Gastrocnemius medialis (tissue), 4 donors: ENCODE measurements at regions not wholly inside any gene's neighbourhood (a gene's known extent, or its start where the extent isn't known, plus 50 kb on each side); places are given as distances from the start of the nearest gene placed in this dataset.

Experiments used
- ATAC-seq, 2 donors: fragments of 150-250 bp; one replicate each; pipeline ENCODE4 v1.9.1; 2016
- DNase-seq, 2 donors: peaks; one replicate each; pipeline ENCODE4 v3.0.0-alpha.2; 2019
- H3K27ac ChIP-seq, 4 donors: fragments of 200-600 bp; sonication (generic); 1 replicate in 1 of 4; 2 replicates in 3 of 4; pipeline ENCODE4 v1.5.1; 2016 to 2018; ENCODE audit warnings: mild to moderate bottlenecking in 2 of 4, moderate library complexity in 1 of 4
- H3K27me3 ChIP-seq, 3 donors: fragments of 200-600 bp; sonication (generic) in 2 of 3; 1 replicate in 1 of 3; 2 replicates in 2 of 3; pipeline versions ENCODE4 v1.5.1 to v1.6.0; 2016 to 2019; ENCODE audit warnings: mild to moderate bottlenecking in 1 of 3, moderate library complexity in 1 of 3
- H3K36me3 ChIP-seq, 2 donors: fragments of 200-600 bp; sonication (generic) in 1 of 2; one replicate each; pipeline ENCODE4 v1.5.1; 2017 to 2018
- H3K4me1 ChIP-seq, 2 donors: fragments of 200-600 bp; sonication (generic) in 1 of 2; one replicate each; pipeline ENCODE4 v1.5.1; 2016 to 2017; ENCODE audit warnings: mild to moderate bottlenecking in 2 of 2
- H3K4me3 ChIP-seq, 4 donors: fragments of 200-600 bp; sonication (generic) in 3 of 4; 1 replicate in 1 of 4; 2 replicates in 3 of 4; pipeline ENCODE4 v1.5.1; 2016 to 2019; ENCODE audit warnings: mild to moderate bottlenecking in 2 of 4
- H3K9me3 ChIP-seq, 3 donors: fragments of 200-600 bp; sonication (generic) in 2 of 3; 1 replicate in 1 of 3; 2 replicates in 2 of 3; pipeline ENCODE4 v1.5.1; 2016 to 2019
- POLR2A ChIP-seq, 2 donors: fragments of 450-650 bp; IDR thresholded peaks; one replicate each; pipeline ENCODE4 v1.6.1; 2017; ENCODE audit warnings: antibody characterized with exemption in 2 of 2, mild to moderate bottlenecking in 2 of 2, moderate library complexity in 2 of 2
- in situ Hi-C, 4 donors: fragments of 200-750 bp; cut with MboI; loops; one replicate each; pipeline versions ENCODE4 v1.15.0 to v1.8.0; 2017; ENCODE audit warnings: low sequenced_read_pairs in 4 of 4
- intact Hi-C: fragments of 100-400 bp; cut with DNase I; formaldehyde crosslinking; loops from one replicate; pipeline ENCODE4 v1.15.1; 2023; ENCODE audit warnings: low total_unique reads
- TF ChIP-seq, protein P1 (sequence below), 5 experiments: fragments of 450-650 bp in 3 of 5; fragments of 200-600 bp in 2 of 5; sonication (generic) in 2 of 5; IDR thresholded peaks in 4 of 5; conservative IDR thresholded peaks in 1 of 5; 1 replicate in 4 of 5; 2 replicates in 1 of 5; pipeline ENCODE4 v1.5.1; 2016 to 2019; ENCODE audit warnings: antibody characterized with exemption in 5 of 5, mild to moderate bottlenecking in 3 of 5, moderate library complexity in 3 of 5

DNA sequence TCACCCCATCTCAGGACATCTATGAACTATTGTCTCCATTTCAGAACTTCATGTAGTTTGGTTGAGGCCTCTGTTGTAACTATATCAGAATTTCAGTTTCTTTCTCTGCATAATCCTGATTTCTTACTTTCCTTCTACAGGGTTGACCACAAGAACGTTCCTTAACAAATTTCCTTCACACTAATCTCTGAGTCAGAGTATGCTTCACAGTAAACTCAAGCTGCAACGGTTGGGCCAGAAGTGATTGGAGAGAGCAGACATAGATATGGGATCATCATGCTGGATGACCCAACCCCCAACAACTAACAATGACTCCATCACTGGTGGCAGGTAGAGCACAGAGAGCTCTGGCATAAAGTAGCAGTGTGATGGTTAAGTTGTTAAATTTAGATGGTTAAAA is 128.8 kb upstream of the OSTN start:
- H3K27me3 ChIP-seq, result no peaks in the 10 kb centered on the region
- H3K27ac ChIP-seq, result no peak overlapping the region
- DNase-seq (no peak), ATAC-seq (no peak)
- intact Hi-C loops (no loop called here), in situ Hi-C loops (no loop called here)
- no peak overlapping the region for H3K4me3 ChIP-seq
- TF ChIP-seq, protein P1, sequence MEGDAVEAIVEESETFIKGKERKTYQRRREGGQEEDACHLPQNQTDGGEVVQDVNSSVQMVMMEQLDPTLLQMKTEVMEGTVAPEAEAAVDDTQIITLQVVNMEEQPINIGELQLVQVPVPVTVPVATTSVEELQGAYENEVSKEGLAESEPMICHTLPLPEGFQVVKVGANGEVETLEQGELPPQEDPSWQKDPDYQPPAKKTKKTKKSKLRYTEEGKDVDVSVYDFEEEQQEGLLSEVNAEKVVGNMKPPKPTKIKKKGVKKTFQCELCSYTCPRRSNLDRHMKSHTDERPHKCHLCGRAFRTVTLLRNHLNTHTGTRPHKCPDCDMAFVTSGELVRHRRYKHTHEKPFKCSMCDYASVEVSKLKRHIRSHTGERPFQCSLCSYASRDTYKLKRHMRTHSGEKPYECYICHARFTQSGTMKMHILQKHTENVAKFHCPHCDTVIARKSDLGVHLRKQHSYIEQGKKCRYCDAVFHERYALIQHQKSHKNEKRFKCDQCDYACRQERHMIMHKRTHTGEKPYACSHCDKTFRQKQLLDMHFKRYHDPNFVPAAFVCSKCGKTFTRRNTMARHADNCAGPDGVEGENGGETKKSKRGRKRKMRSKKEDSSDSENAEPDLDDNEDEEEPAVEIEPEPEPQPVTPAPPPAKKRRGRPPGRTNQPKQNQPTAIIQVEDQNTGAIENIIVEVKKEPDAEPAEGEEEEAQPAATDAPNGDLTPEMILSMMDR (IDR thresholded peaks at IDR 0.05 in 4 of 5, conservative IDR thresholded peaks at IDR 0.05 in 1 of 5), result no peak
- TF ChIP-seq POLR2A (IDR thresholded peaks at IDR 0.05), result no peak
- no peaks in the 10 kb centered on the region for H3K36me3 ChIP-seq
- H3K9me3 ChIP-seq, result no peaks in the 10 kb centered on the region
- no peaks in the 10 kb centered on the region for H3K4me1 ChIP-seq

GRCh38 chr3:191068946-191069813 is 129.9 kb upstream of the OSTN start:
- TF ChIP-seq POLR2A (IDR thresholded peaks at IDR 0.05), result no peak
- TF ChIP-seq, protein P1 (IDR thresholded peaks at IDR 0.05 in 4 of 5, conservative IDR thresholded peaks at IDR 0.05 in 1 of 5), result no peak
- in situ Hi-C loops, result no loop called here
- no peak for ATAC-seq

GRCh38 chr3:191066669-191067068 is 132.4 kb upstream of the OSTN start:
- H3K27ac ChIP-seq, result no peak overlapping the region
- in situ Hi-C loops, result no loop called here

More at GRCh38 chr3:191068946-191069813, 129.9 kb upstream of the OSTN start:
- intact Hi-C loops, result no loop called here
- Histone ChIP-seq H3K27ac (no peak overlapping the region), H3K27me3 (no peaks in the 10 kb centered on the region), H3K4me3 (no peak overlapping the region), H3K4me1 (no peaks in the 10 kb centered on the region), H3K36me3 (no peaks in the 10 kb centered on the region), H3K9me3 (no peaks in the 10 kb centered on the region)
- DNase-seq, result no peak

DNA sequence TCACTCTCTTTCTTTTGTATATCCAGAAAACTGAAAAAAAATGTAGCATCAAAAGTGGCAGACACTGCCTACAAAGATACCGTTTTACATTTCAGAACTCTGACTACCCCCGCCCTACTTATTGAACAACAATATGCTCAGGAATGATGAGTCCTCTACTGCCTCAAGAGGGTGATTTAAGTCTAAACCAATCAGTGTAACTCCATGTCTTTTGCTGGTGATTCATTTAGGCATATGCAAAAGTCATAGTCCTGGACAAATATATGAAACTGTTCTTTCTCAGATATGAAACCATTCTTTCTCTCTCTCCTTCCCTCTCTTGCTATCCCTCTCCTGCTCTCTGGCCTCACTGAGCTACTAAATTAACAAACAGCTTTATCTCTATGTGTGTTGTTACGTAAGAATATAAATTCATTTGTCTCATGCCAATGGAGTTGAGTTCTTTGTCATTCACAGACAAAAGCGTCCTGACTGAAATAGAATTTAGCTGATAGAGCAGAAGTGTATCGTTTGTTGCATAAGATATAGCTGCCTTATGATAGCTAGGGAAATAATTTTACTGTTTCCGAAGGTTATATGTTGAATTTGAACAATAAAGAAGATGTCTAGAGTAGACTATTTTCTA is 133.7 kb upstream of the OSTN start:
- intact Hi-C loops, result no loop called here
- Histone ChIP-seq H3K4me3 (no peak overlapping the region), H3K36me3 (no peaks in the 10 kb centered on the region), H3K27ac (no peak overlapping the region), H3K27me3 (no peaks in the 10 kb centered on the region), H3K4me1 (no peaks in the 10 kb centered on the region), H3K9me3 (no peaks in the 10 kb centered on the region)
- ATAC-seq, result no peak
- no peak for TF ChIP-seq POLR2A (IDR thresholded peaks at IDR 0.05)
- TF ChIP-seq, protein P1 (IDR thresholded peaks at IDR 0.05 in 4 of 5, conservative IDR thresholded peaks at IDR 0.05 in 1 of 5), result no peak
- in situ Hi-C loops, result no loop called here
- DNase-seq, result no peak

More at GRCh38 chr3:191066669-191067068, 132.4 kb upstream of the OSTN start:
- TF ChIP-seq POLR2A (IDR thresholded peaks at IDR 0.05), result no peak
- TF ChIP-seq, protein P1 (IDR thresholded peaks at IDR 0.05 in 4 of 5, conservative IDR thresholded peaks at IDR 0.05 in 1 of 5), result no peak
- Histone ChIP-seq H3K9me3 (no peaks in the 10 kb centered on the region), H3K36me3 (no peaks in the 10 kb centered on the region), H3K4me3 (no peak overlapping the region), H3K27me3 (no peaks in the 10 kb centered on the region), H3K4me1 (no peaks in the 10 kb centered on the region)
- no peak for DNase-seq
- intact Hi-C loops, result no loop called here
- no peak for ATAC-seq
